ENCODE measurements at regions not wholly inside any gene's neighbourhood (a gene's known extent, or its start where the extent isn't known, plus 50 kb on each side); places are given as distances from the start of the nearest gene placed in this dataset.
"Not testable (repeated sequence)": the region's sequence is repeated elsewhere in the genome, so short reads cannot be mapped to it uniquely, and the experiment has no call there.

GRCh38 chr18:14190776-14191442 is 58.7 kb upstream of the ZNF519 start:
- not testable (repeated sequence) for DNase-seq (ENCODE audit: low read depth, low spot score)

GRCh38 chr18:14189858-14190257 is 57.6 kb upstream of the ZNF519 start:
- DNase-seq (ENCODE audit: low read depth, low spot score): no peak

GRCh38 chr18:14188751-14189406 is 56.6 kb upstream of the ZNF519 start:
- not testable (repeated sequence) for DNase-seq (ENCODE audit: low read depth, low spot score)
